H1 (cell line): ENCODE measurements at regions not wholly inside any gene's neighbourhood (a gene's known extent, or its start where the extent isn't known, plus 50 kb on each side); places are given as distances from the start of the nearest gene placed in this dataset.
A peak's percentile ranks its signal among the peaks of the same experiment; 100 is the strongest.

ENCODE experiments used
- CTCF ChIA-PET: fragments of 300-600 bp; sonication (Branson Sonifier 250); formaldehyde crosslinking; loops from one replicate; lab custom pipeline; 2021; ENCODE audit not compliant: partially characterized antibody; lab: Charles Lee
- POLR2A ChIA-PET: fragments of 300-600 bp; sonication (Branson Sonifier 250); formaldehyde crosslinking; loops from one replicate; lab custom pipeline; 2021; ENCODE audit warnings: inconsistent platforms; ENCODE audit not compliant: partially characterized antibody; lab: Charles Lee
- DNase-seq, 2 experiments: peaks; one replicate each; pipeline versions ENCODE4 v3.0.0 to v3.0.0-alpha.2; 2010 to 2022; ENCODE audit warnings: low spot score in 2 of 2, low read depth in 1 of 2, mixed read lengths in 1 of 2
- FAIRE-seq: peaks from 2 replicates; lab custom pipeline; 2011; peaks lifted over from hg19 to GRCh38; lab: Jason Lieb, UNC
- H2AFZ ChIP-seq: 2 replicates; pipeline ENCODE4 v1.8.1; 2012; ENCODE audit warnings: low read length, inconsistent platforms
- H2AK5ac ChIP-seq: 2 replicates; pipeline ENCODE4 v1.6.1; 2013; ENCODE audit warnings: low read depth, low read length
- H2BK120ac ChIP-seq: replicated peaks from 2 replicates; pipeline ENCODE3; 2013; ENCODE audit warnings: low read depth, low read length, inconsistent platforms
- H2BK12ac ChIP-seq: 2 replicates; pipeline ENCODE4 v1.6.1; 2013; ENCODE audit warnings: low read depth, low read length
- H2BK15ac ChIP-seq: 2 replicates; pipeline ENCODE4 v1.6.1; 2013; ENCODE audit warnings: low read length
- H2BK20ac ChIP-seq: 2 replicates; pipeline ENCODE4 v1.6.1; 2013; ENCODE audit warnings: low read length
- H2BK5ac ChIP-seq: 2 replicates; pipeline ENCODE4 v1.6.1; 2013; ENCODE audit warnings: low read depth, low read length
- H3K14ac ChIP-seq: 2 replicates; pipeline ENCODE4 v1.6.1; 2013; ENCODE audit warnings: inconsistent platforms; ENCODE audit not compliant: insufficient read length
- H3K18ac ChIP-seq: 2 replicates; pipeline ENCODE4 v1.6.1; 2013; ENCODE audit warnings: low read length; ENCODE audit errors: extremely low read depth
- H3K23ac ChIP-seq: 2 replicates; pipeline ENCODE4 v1.6.1; 2013; ENCODE audit warnings: inconsistent platforms; ENCODE audit not compliant: insufficient read length
- H3K23me2 ChIP-seq: 2 replicates; pipeline ENCODE4 v1.6.1; 2013; ENCODE audit warnings: low read depth, low read length
- H3K27ac ChIP-seq: 2 replicates; pipeline ENCODE4 v1.6.1; 2011; ENCODE audit warnings: low read depth, low read length, inconsistent platforms
- H3K27me3 ChIP-seq, 4 experiments: replicated peaks in 1 of 4; 1 replicate in 1 of 4; 2 replicates in 3 of 4; pipeline versions ENCODE4 v1.6.1 to v1.8.1; 2011 to 2013; ENCODE audit warnings: low read length in 3 of 4, mild to moderate bottlenecking in 3 of 4, inconsistent platforms in 2 of 4, mixed read lengths in 2 of 4, moderate library complexity in 1 of 4; ENCODE audit not compliant: control insufficient read depth in 3 of 4, insufficient read depth in 3 of 4; ENCODE audit errors: extremely low read depth in 1 of 4
- H3K36me3 ChIP-seq, 4 experiments: 2 replicates each; pipeline versions ENCODE4 v1.6.1 to v1.8.1; 2011 to 2013; ENCODE audit warnings: mild to moderate bottlenecking in 4 of 4, low read length in 3 of 4, moderate library complexity in 2 of 4, control low read depth in 1 of 4, inconsistent platforms in 1 of 4; ENCODE audit not compliant: insufficient read depth in 4 of 4, control insufficient read depth in 2 of 4
- H3K4ac ChIP-seq: replicated peaks from 2 replicates; pipeline ENCODE3; 2013; ENCODE audit warnings: low read length, low read depth, mixed read lengths, inconsistent platforms; ENCODE audit not compliant: insufficient read length
- H3K4me1 ChIP-seq, 4 experiments: replicated peaks in 1 of 4; 1 replicate in 1 of 4; 2 replicates in 3 of 4; pipeline versions ENCODE4 v1.6.1 to v1.8.1; 2011 to 2013; ENCODE audit warnings: low read length in 3 of 4, inconsistent platforms in 2 of 4, mixed read lengths in 1 of 4; ENCODE audit not compliant: insufficient read depth in 4 of 4, control insufficient read depth in 3 of 4
- H3K4me2 ChIP-seq, 2 experiments: 2 replicates each; pipeline versions ENCODE4 v1.6.1 to v1.8.1; 2011 to 2013; ENCODE audit warnings: low read depth in 2 of 2, low read length in 2 of 2, control low read depth in 1 of 2, inconsistent platforms in 1 of 2, mild to moderate bottlenecking in 1 of 2; ENCODE audit not compliant: insufficient read depth in 1 of 2
- H3K4me3 ChIP-seq, 4 experiments: fragments of 200-600, 300-600 bp in 1 of 4; sonication (generic), shearing (Covaris generic), sonication (Bioruptor Twin) in 1 of 4; 2 replicates each; pipeline versions ENCODE4 v1.5.1 to v1.8.1; 2011 to 2016; ENCODE audit warnings: low read length in 4 of 4, low read depth in 3 of 4, control low read depth in 2 of 4, inconsistent platforms in 2 of 4, mild to moderate bottlenecking in 2 of 4, mixed read lengths in 1 of 4, moderate library complexity in 1 of 4; ENCODE audit not compliant: insufficient read depth in 2 of 4; ENCODE audit errors: extremely low read depth in 1 of 4
- H3K56ac ChIP-seq: replicated peaks from 2 replicates; pipeline ENCODE3; 2013; ENCODE audit warnings: low read depth, mild to moderate bottlenecking, mixed read lengths, low read length, inconsistent platforms; ENCODE audit not compliant: insufficient read length
- H3K79me1 ChIP-seq: 2 replicates; pipeline ENCODE4 v1.6.1; 2013; ENCODE audit warnings: low read depth, low read length, control low read depth
- H3K79me2 ChIP-seq, 2 experiments: 2 replicates each; pipeline versions ENCODE4 v1.6.1 to v1.8.1; 2012 to 2013; ENCODE audit warnings: low read length in 2 of 2, mild to moderate bottlenecking in 2 of 2, inconsistent platforms in 1 of 2; ENCODE audit not compliant: insufficient read depth in 2 of 2, control insufficient read depth in 1 of 2
- H3K9ac ChIP-seq, 4 experiments: replicated peaks in 1 of 4; 1 replicate in 1 of 4; 2 replicates in 3 of 4; pipeline versions ENCODE4 v1.6.1 to v1.8.1; 2011 to 2013; ENCODE audit warnings: low read depth in 3 of 4, low read length in 3 of 4, control low read depth in 2 of 4, mild to moderate bottlenecking in 2 of 4, moderate library complexity in 2 of 4, inconsistent platforms in 1 of 4; ENCODE audit errors: extremely low read depth in 1 of 4
- H3K9me3 ChIP-seq, 2 experiments: 2 replicates each; pipeline versions ENCODE4 v1.6.1 to v1.8.1; 2012 to 2013; ENCODE audit warnings: mild to moderate bottlenecking in 2 of 2, moderate library complexity in 2 of 2, control low read depth in 1 of 2, inconsistent platforms in 1 of 2, low read depth in 1 of 2, low read length in 1 of 2, mixed read lengths in 1 of 2; ENCODE audit not compliant: insufficient read depth in 2 of 2
- H4K20me1 ChIP-seq, 2 experiments: replicated peaks in 1 of 2; 2 replicates each; pipeline versions ENCODE3 to v1.8.1; 2011 to 2013; ENCODE audit warnings: inconsistent platforms in 2 of 2, low read length in 2 of 2, mild to moderate bottlenecking in 1 of 2; ENCODE audit not compliant: insufficient read depth in 2 of 2, control insufficient read depth in 1 of 2
- H4K5ac ChIP-seq: 2 replicates; pipeline ENCODE4 v1.6.1; 2013; ENCODE audit warnings: low read length, low read depth, mixed read lengths, inconsistent platforms; ENCODE audit not compliant: insufficient read length
- H4K8ac ChIP-seq: 2 replicates; pipeline ENCODE4 v1.8.0; 2013; ENCODE audit warnings: mild to moderate bottlenecking, moderate library complexity, low read length, inconsistent platforms; ENCODE audit not compliant: insufficient read depth; ENCODE audit errors: extremely low read depth
- H4K91ac ChIP-seq: replicated peaks from 2 replicates; pipeline ENCODE3; 2013; ENCODE audit warnings: low read length, mixed read lengths, inconsistent platforms; ENCODE audit not compliant: insufficient read length
- ASH2L ChIP-seq: fragments of 200-600, 300-600 bp; sonication (generic); IDR thresholded peaks from one replicate; pipeline ENCODE4 v1.7.1; 2017; ENCODE audit warnings: low read length
- BCL11A ChIP-seq, 2 experiments: IDR thresholded peaks; one replicate each; pipeline ENCODE4 v1.6.1; 2011; ENCODE audit warnings: low read depth in 2 of 2, low read length in 2 of 2, mild to moderate bottlenecking in 2 of 2
- CEBPB ChIP-seq: IDR thresholded peaks from 2 replicates; pipeline ENCODE4 v1.6.1; 2012; ENCODE audit warnings: low read depth, low read length
- FOSL1 ChIP-seq: IDR thresholded peaks from 2 replicates; pipeline ENCODE4 v1.6.1; 2011; ENCODE audit warnings: mild to moderate bottlenecking, low read depth, low read length, moderate library complexity; ENCODE audit not compliant: insufficient read depth
- HDAC6 ChIP-seq: IDR thresholded peaks from one replicate; pipeline ENCODE4 v1.7.1; 2012; ENCODE audit warnings: low read depth, mild to moderate bottlenecking, inconsistent platforms, low read length, moderate library complexity
- JUN ChIP-seq: IDR thresholded peaks from 2 replicates; pipeline ENCODE4 v1.6.1; 2011; ENCODE audit warnings: low read depth, mild to moderate bottlenecking, improper control_type of control experiment, low read length
- JUND ChIP-seq: IDR thresholded peaks from 2 replicates; pipeline ENCODE4 v1.6.1; 2011; ENCODE audit warnings: mild to moderate bottlenecking, improper control_type of control experiment, low read length
- RBBP5 ChIP-seq: IDR thresholded peaks from 2 replicates; pipeline ENCODE4 v1.7.1; 2012; ENCODE audit warnings: low read depth, mild to moderate bottlenecking, inconsistent platforms, low read length, moderate library complexity, borderline replicate concordance
- SP1 ChIP-seq: IDR thresholded peaks from 2 replicates; pipeline ENCODE4 v1.6.1; 2011; ENCODE audit warnings: low read depth, low read length
- SP2 ChIP-seq: IDR thresholded peaks from 2 replicates; pipeline ENCODE4 v1.6.1; 2012; ENCODE audit warnings: mild to moderate bottlenecking, low read length, inconsistent platforms
- SUZ12 ChIP-seq: fragments of 200-600 bp; sonication (generic); IDR thresholded peaks from 2 replicates; pipeline ENCODE4 v1.6.1; 2012; ENCODE audit warnings: mild to moderate bottlenecking, inconsistent platforms, low read length, moderate library complexity, mixed read lengths
- WGBS, 2 experiments: shearing (Covaris generic) in 1 of 2; methylation state at CpG; one replicate each; pipeline versions ENCODE4 v1.1.6 to v1.1.7; 2013 to 2015; ENCODE audit warnings: low lambda C conversion rate in 2 of 2, mixed read lengths in 2 of 2, inconsistent platforms in 1 of 2, low coverage in 1 of 2, missing lambda C conversion rate in 1 of 2; ENCODE audit not compliant: insufficient replicate concordance in 2 of 2, insufficient coverage in 1 of 2, insufficient read length in 1 of 2; ENCODE audit errors: extremely low coverage in 1 of 2, missing lambda C conversion rate in 1 of 2; 5-methylcytosine and 5-hydroxymethylcytosine counted together
- TF ChIP-seq, protein P1 (sequence below): IDR thresholded peaks from 2 replicates; pipeline ENCODE4 v1.6.1; 2011; ENCODE audit warnings: low read length, improper control_type of control experiment
- TF ChIP-seq, protein P2 (sequence below): IDR thresholded peaks from 2 replicates; pipeline ENCODE4 v1.6.1; 2012; ENCODE audit warnings: inconsistent platforms

DNA sequence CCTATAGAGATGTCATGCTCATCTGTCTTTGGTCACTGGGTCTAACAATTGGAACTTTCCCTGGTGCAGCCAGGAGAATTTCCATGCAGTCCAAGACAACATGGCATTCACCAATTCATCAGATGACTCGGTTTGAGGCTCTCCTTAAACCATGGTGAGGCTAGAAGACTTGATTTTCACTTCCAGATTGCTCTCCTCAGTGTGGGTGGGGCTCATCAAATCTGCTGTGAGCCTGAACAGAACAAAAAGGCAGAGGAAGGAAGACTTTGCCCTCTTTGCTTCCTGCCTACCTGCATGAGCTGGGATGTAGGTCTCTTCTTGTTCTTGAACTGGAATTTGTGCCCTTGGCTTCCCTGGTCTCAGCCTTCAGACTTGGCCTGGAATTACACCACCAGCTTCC is 203.4 kb upstream of the TRIB2 start:
- peak overlapping the region in 1 of 4 experiments; percentile 10; a peak in 1 of 7 replicates for H3K9ac ChIP-seq
- H3K36me3 ChIP-seq = no peaks in the 10 kb centered on the region
- no peak overlapping the region for H2AK5ac ChIP-seq
- H3K9me3 ChIP-seq = no peaks in the 10 kb centered on the region
- no peak overlapping the region for H3K56ac ChIP-seq
- H3K79me2 ChIP-seq = no peaks in the 10 kb centered on the region
- no peak overlapping the region for H4K91ac ChIP-seq
- no peak overlapping the region for H3K4me2 ChIP-seq
- no peak overlapping the region for H3K27ac ChIP-seq
- ChIA-PET POLR2A (no interaction called here), CTCF (no interaction called here)
- no peak overlapping the region for H4K5ac ChIP-seq
- H2BK5ac ChIP-seq = no peak overlapping the region
- H4K20me1 ChIP-seq = no peaks in the 10 kb centered on the region
- no peak overlapping the region for H2BK20ac ChIP-seq
- DNase-seq (no peak), FAIRE-seq (no peak)
- WGBS, 2 experiments = 90% methylated on average over 1 of the region's 1 CpG; no CpG with 5 or more reads in 1 of the 2 experiments
- no peak overlapping the region for H3K4ac ChIP-seq
- H3K18ac ChIP-seq = no peak overlapping the region
- H3K79me1 ChIP-seq = no peaks in the 10 kb centered on the region
- no peak overlapping the region for H3K23ac ChIP-seq
- no peaks in the 10 kb centered on the region for H3K23me2 ChIP-seq
- H3K4me1 ChIP-seq = no peaks in the 10 kb centered on the region
- no peak overlapping the region for H4K8ac ChIP-seq
- H2BK120ac ChIP-seq = no peak overlapping the region
- no peak overlapping the region; the same call in 1 of the 2 replicates for H2AFZ ChIP-seq
- H3K4me3 ChIP-seq = no peak overlapping the region
- no peak overlapping the region for H2BK12ac ChIP-seq
- TF ChIP-seq SP1 (no peak), HDAC6 (no peak), ASH2L (no peak), JUN (no peak), SP2 (no peak), FOSL1 (no peak), BCL11A (IDR thresholded peaks at IDR 0.05; ENCODE audit: low read depth in 2 of 2, low read length in 2 of 2) (no peak), RBBP5 (no peak), JUND (no peak), SUZ12 (no peak), CEBPB (no peak)
- TF ChIP-seq, protein P1, sequence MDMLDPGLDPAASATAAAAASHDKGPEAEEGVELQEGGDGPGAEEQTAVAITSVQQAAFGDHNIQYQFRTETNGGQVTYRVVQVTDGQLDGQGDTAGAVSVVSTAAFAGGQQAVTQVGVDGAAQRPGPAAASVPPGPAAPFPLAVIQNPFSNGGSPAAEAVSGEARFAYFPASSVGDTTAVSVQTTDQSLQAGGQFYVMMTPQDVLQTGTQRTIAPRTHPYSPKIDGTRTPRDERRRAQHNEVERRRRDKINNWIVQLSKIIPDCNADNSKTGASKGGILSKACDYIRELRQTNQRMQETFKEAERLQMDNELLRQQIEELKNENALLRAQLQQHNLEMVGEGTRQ = no peak
- TF ChIP-seq, protein P2, sequence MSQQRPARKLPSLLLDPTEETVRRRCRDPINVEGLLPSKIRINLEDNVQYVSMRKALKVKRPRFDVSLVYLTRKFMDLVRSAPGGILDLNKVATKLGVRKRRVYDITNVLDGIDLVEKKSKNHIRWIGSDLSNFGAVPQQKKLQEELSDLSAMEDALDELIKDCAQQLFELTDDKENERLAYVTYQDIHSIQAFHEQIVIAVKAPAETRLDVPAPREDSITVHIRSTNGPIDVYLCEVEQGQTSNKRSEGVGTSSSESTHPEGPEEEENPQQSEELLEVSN = no peak
- H3K14ac ChIP-seq = no peak overlapping the region
- H2BK15ac ChIP-seq = no peak overlapping the region
- no peaks in the 10 kb centered on the region for H3K27me3 ChIP-seq
